WTC11 (cell line): ENCODE measurements at regions not wholly inside any gene's neighbourhood (a gene's known extent, or its start where the extent isn't known, plus 50 kb on each side); places are given as distances from the start of the nearest gene placed in this dataset.

Source experiments
- ATAC-seq: fragments of 200-7000 bp; cut with Tn5 transposase; 2 replicates; pipeline ENCODE4 v1.10.0; 2021; ENCODE audit warnings: mild to moderate bottlenecking, moderate library complexity
- CTCF ChIA-PET: fragments of 300-600 bp; sonication (Branson Sonifier 250); formaldehyde crosslinking; loops from one replicate; lab custom pipeline; 2021; ENCODE audit warnings: antibody characterized with exemption; lab: Charles Lee
- POLR2A ChIA-PET: fragments of 350-600 bp; sonication (Branson Sonifier 250); formaldehyde crosslinking; loops from one replicate; lab custom pipeline; 2021; ENCODE audit warnings: antibody characterized with exemption; lab: Charles Lee
- DNase-seq: peaks from one replicate; pipeline ENCODE4 v3.0.0; 2021; ENCODE audit warnings: low spot score
- H3K27ac Mint-ChIP-seq: 2 replicates; pipeline ENCODE4 v1.8.0; 2021; ENCODE audit warnings: mixed read lengths
- H3K27me3 Mint-ChIP-seq: 2 replicates; pipeline ENCODE4 v1.8.0; 2021; ENCODE audit warnings: low read depth, mild to moderate bottlenecking, moderate library complexity, mixed read lengths
- H3K36me3 Mint-ChIP-seq: 2 replicates; pipeline ENCODE4 v1.8.0; 2021; ENCODE audit warnings: mixed read lengths
- H3K4me1 Mint-ChIP-seq: 2 replicates; pipeline ENCODE4 v1.8.0; 2022; ENCODE audit warnings: mixed read lengths
- H3K4me3 Mint-ChIP-seq: 2 replicates; pipeline ENCODE4 v1.8.0; 2021; ENCODE audit warnings: mild to moderate bottlenecking, moderate library complexity, mixed read lengths
- H3K9me3 Mint-ChIP-seq: 2 replicates; pipeline ENCODE4 v1.8.0; 2021; ENCODE audit warnings: mixed read lengths
- ATF3 ChIP-seq: sonication (generic); formaldehyde crosslinking; conservative IDR thresholded peaks from 2 replicates; pipeline ENCODE4 v1.8.1; 2022; ENCODE audit warnings: mild to moderate bottlenecking, missing genetic modification reagents
- CREM ChIP-seq: sonication (generic); formaldehyde crosslinking; IDR thresholded peaks from 2 replicates; pipeline ENCODE4 v1.8.1; 2022; ENCODE audit warnings: mild to moderate bottlenecking, missing genetic modification reagents, moderate library complexity
- E2F1 ChIP-seq: sonication (generic); formaldehyde crosslinking; IDR thresholded peaks from 2 replicates; pipeline ENCODE4 v1.8.0; 2022; ENCODE audit warnings: mild to moderate bottlenecking, missing genetic modification reagents
- E2F5 ChIP-seq: sonication (generic); formaldehyde crosslinking; IDR thresholded peaks from 2 replicates; pipeline ENCODE4 v1.8.1; 2022; ENCODE audit warnings: mild to moderate bottlenecking, moderate library complexity, missing genetic modification reagents
- ELF4 ChIP-seq: sonication (generic); formaldehyde crosslinking; IDR thresholded peaks from 2 replicates; pipeline ENCODE4 v1.8.1; 2022; ENCODE audit warnings: low read depth, mild to moderate bottlenecking, moderate library complexity, missing genetic modification reagents
- EMX1 ChIP-seq: fragments of 250-450 bp; sonication (Bioruptor Pico); IDR thresholded peaks from 2 replicates; pipeline ENCODE4 v1.8.0; 2021; ENCODE audit warnings: mild to moderate bottlenecking
- ERG ChIP-seq: fragments of 250-450 bp; sonication (Bioruptor Pico); IDR thresholded peaks from 2 replicates; pipeline ENCODE4 v1.8.0; 2021; ENCODE audit warnings: mild to moderate bottlenecking
- HMGA2 ChIP-seq: fragments of 250-450 bp; sonication (Bioruptor Pico); IDR thresholded peaks from 2 replicates; pipeline ENCODE4 v1.4.0; 2021; ENCODE audit warnings: mild to moderate bottlenecking, moderate library complexity
- IRF1 ChIP-seq: sonication (generic); formaldehyde crosslinking; IDR thresholded peaks from 2 replicates; pipeline ENCODE4 v1.8.0; 2023; ENCODE audit warnings: missing genetic modification reagents
- IRF2 ChIP-seq: sonication (generic); formaldehyde crosslinking; IDR thresholded peaks from 2 replicates; pipeline ENCODE4 v1.8.0; 2022; ENCODE audit warnings: low read depth, missing genetic modification reagents, borderline replicate concordance
- JAZF1 ChIP-seq: fragments of 250-450 bp; sonication (Bioruptor Pico); IDR thresholded peaks from 2 replicates; pipeline ENCODE4 v1.9.0; 2021; ENCODE audit warnings: moderate library complexity, mild to moderate bottlenecking, inconsistent platforms
- KAT7 ChIP-seq: sonication (generic); formaldehyde crosslinking; IDR thresholded peaks from 2 replicates; pipeline ENCODE4 v1.8.1; 2023; ENCODE audit warnings: missing genetic modification reagents, mild to moderate bottlenecking, borderline replicate concordance
- NFATC4 ChIP-seq: fragments of 250-450 bp; sonication (Bioruptor Pico); IDR thresholded peaks from 2 replicates; pipeline ENCODE4 v1.9.0; 2021; ENCODE audit warnings: mild to moderate bottlenecking
- NFE2L1 ChIP-seq: sonication (generic); formaldehyde crosslinking; IDR thresholded peaks from 2 replicates; pipeline ENCODE4 v1.8.1; 2023; ENCODE audit warnings: missing genetic modification reagents
- NR1H2 ChIP-seq: sonication (generic); formaldehyde crosslinking; IDR thresholded peaks from 2 replicates; pipeline ENCODE4 v1.9.0; 2021; ENCODE audit warnings: mild to moderate bottlenecking, moderate library complexity, missing genetic modification reagents
- NR2C2 ChIP-seq: sonication (generic); formaldehyde crosslinking; IDR thresholded peaks from 2 replicates; pipeline ENCODE4 v1.8.0; 2022; ENCODE audit warnings: mild to moderate bottlenecking, missing genetic modification reagents
- OVOL2 ChIP-seq: fragments of 250-450 bp; sonication (Bioruptor Pico); IDR thresholded peaks from 2 replicates; pipeline ENCODE4 v1.9.0; 2021; ENCODE audit warnings: mild to moderate bottlenecking, borderline replicate concordance
- PREB ChIP-seq: sonication (generic); formaldehyde crosslinking; IDR thresholded peaks from 2 replicates; pipeline ENCODE4 v1.8.1; 2022; ENCODE audit warnings: mild to moderate bottlenecking, missing genetic modification reagents, moderate library complexity, borderline replicate concordance
- PRRX2 ChIP-seq: fragments of 250-450 bp; sonication (Bioruptor Pico); IDR thresholded peaks from 2 replicates; pipeline ENCODE4 v1.8.0; 2021; ENCODE audit warnings: mild to moderate bottlenecking
- SMAD4 ChIP-seq: sonication (generic); formaldehyde crosslinking; IDR thresholded peaks from 2 replicates; pipeline ENCODE4 v1.8.0; 2022; ENCODE audit warnings: mild to moderate bottlenecking, missing genetic modification reagents
- SOX15 ChIP-seq: fragments of 250-450 bp; sonication (Bioruptor Pico); IDR thresholded peaks from 2 replicates; pipeline ENCODE4 v1.9.0; 2021; ENCODE audit warnings: mild to moderate bottlenecking
- STAT6 ChIP-seq: sonication (generic); formaldehyde crosslinking; conservative IDR thresholded peaks from 2 replicates; pipeline ENCODE4 v1.8.1; 2023; ENCODE audit warnings: mild to moderate bottlenecking, low read depth, missing genetic modification reagents, moderate library complexity
- TCF7 ChIP-seq: sonication (generic); formaldehyde crosslinking; IDR thresholded peaks from 2 replicates; pipeline ENCODE4 v1.8.0; 2022; ENCODE audit warnings: mild to moderate bottlenecking, low read depth, missing genetic modification reagents, moderate library complexity
- USF1 ChIP-seq: sonication (generic); formaldehyde crosslinking; IDR thresholded peaks from 2 replicates; pipeline ENCODE4 v1.8.0; 2022; ENCODE audit warnings: mild to moderate bottlenecking, missing genetic modification reagents
- ZNF219 ChIP-seq: sonication (generic); formaldehyde crosslinking; IDR thresholded peaks from 2 replicates; pipeline ENCODE4 v1.8.0; 2023; ENCODE audit warnings: missing genetic modification reagents, mild to moderate bottlenecking, borderline replicate concordance
- ZNF232 ChIP-seq: sonication (generic); formaldehyde crosslinking; IDR thresholded peaks from 2 replicates; pipeline ENCODE4 v1.8.0; 2022; ENCODE audit warnings: mild to moderate bottlenecking, missing genetic modification reagents

GRCh38 chr14:28088125-28088524 is 678.5 kb upstream of the FOXG1 start:
- Mint-ChIP-seq H3K27me3 (no peaks in the 10 kb centered on the region), H3K4me3 (no peak overlapping the region), H3K36me3 (no peaks in the 10 kb centered on the region), H3K4me1 (peaks cover 24% of the 10 kb centered on the region), H3K27ac (no peak overlapping the region), H3K9me3 (no peaks in the 10 kb centered on the region)
- DNase-seq (no peak), ATAC-seq (no peak)
- TF ChIP-seq KAT7 (CRISPR knock-in tag) (no peak), ZNF232 (CRISPR knock-in tag) (no peak), TCF7 (CRISPR knock-in tag) (no peak), SMAD4 (CRISPR knock-in tag) (no peak)
- CTCF ChIA-PET: no interaction called here
- POLR2A ChIA-PET: no interaction called here

- H3K4me3 Mint-ChIP-seq: no peak overlapping the region
- no peaks in the 10 kb centered on the region for H3K36me3 Mint-ChIP-seq
- H3K27me3 Mint-ChIP-seq: no peaks in the 10 kb centered on the region
- no peak overlapping the region for H3K27ac Mint-ChIP-seq
- no peak for TF ChIP-seq SOX15 (CRISPR knock-in tag)
- no peak for TF ChIP-seq STAT6 (CRISPR knock-in tag)
- TF ChIP-seq ERG: no peak
- no peak for TF ChIP-seq OVOL2
- no peak for TF ChIP-seq IRF1 (CRISPR knock-in tag)
- TF ChIP-seq NR1H2: no peak
- no peak for TF ChIP-seq USF1 (CRISPR knock-in tag)
- TF ChIP-seq HMGA2: no peak
- TF ChIP-seq NFATC4: no peak
- CTCF ChIA-PET: no interaction called here
- ATAC-seq (no peak), DNase-seq (no peak)
- POLR2A ChIA-PET: no interaction called here
- peaks cover 4% of the 10 kb centered on the region; the same call in 1 of the 2 replicates for H3K9me3 Mint-ChIP-seq
- H3K4me1 Mint-ChIP-seq: peaks cover 12% of the 10 kb centered on the region
These were observed 669.0 kb upstream of the FOXG1 start for GRCh38 chr14:28097585-28097984.

- ChIA-PET POLR2A (no interaction called here), CTCF (no interaction called here)
- H3K9me3 Mint-ChIP-seq: peaks cover 4% of the 10 kb centered on the region; the same call in 1 of the 2 replicates
- H3K27ac Mint-ChIP-seq: no peak overlapping the region
- H3K36me3 Mint-ChIP-seq: no peaks in the 10 kb centered on the region
- H3K4me1 Mint-ChIP-seq: peaks cover 12% of the 10 kb centered on the region
- ATAC-seq: no peak
- no peaks in the 10 kb centered on the region for H3K27me3 Mint-ChIP-seq
- no peak overlapping the region for H3K4me3 Mint-ChIP-seq
- DNase-seq: no peak
- TF ChIP-seq E2F1 (no peak), NFE2L1 (no peak), ATF3 (CRISPR knock-in tag) (no peak), IRF2 (CRISPR knock-in tag) (no peak), PREB (CRISPR knock-in tag) (no peak), EMX1 (no peak), NR2C2 (CRISPR knock-in tag) (no peak), ELF4 (CRISPR knock-in tag) (no peak), CREM (CRISPR knock-in tag) (no peak), JAZF1 (CRISPR knock-in tag) (no peak), SMAD4 (CRISPR knock-in tag) (no peak), PRRX2 (CRISPR knock-in tag) (no peak), ZNF219 (no peak), E2F5 (CRISPR knock-in tag) (no peak)
These were observed 667.7 kb upstream of the FOXG1 start for GRCh38 chr14:28098856-28099255.
